ENCODE measurements at regions not wholly inside any gene's neighbourhood (a gene's known extent, or its start where the extent isn't known, plus 50 kb on each side); places are given as distances from the start of the nearest gene placed in this dataset.
A peak's percentile ranks its signal among the peaks of the same experiment; 100 is the strongest.
"Not testable (repeated sequence)": the region's sequence is repeated elsewhere in the genome, so short reads cannot be mapped to it uniquely, and the experiment has no call there.

DNA sequence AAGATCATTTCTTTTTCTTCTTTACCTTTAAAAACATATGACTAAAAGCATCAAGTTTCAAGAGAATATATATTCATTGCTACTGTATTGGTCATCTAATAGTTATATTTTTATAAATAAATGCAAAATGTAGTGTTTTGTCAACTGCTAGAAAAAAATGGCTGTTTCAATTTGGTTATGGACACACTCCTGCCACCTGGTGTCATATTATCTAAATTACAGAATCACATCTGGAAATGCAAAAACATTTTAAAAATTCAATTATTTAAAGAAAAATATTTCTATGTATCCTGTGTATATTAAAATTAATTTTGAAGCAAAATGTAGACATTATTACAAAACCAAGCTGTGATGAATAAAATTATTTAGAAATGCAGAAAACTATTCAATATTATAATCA lies 329.4 kb upstream of the PCDH18 start:
- no peak for DNase-seq (ENCODE audit: low spot score)

DNA sequence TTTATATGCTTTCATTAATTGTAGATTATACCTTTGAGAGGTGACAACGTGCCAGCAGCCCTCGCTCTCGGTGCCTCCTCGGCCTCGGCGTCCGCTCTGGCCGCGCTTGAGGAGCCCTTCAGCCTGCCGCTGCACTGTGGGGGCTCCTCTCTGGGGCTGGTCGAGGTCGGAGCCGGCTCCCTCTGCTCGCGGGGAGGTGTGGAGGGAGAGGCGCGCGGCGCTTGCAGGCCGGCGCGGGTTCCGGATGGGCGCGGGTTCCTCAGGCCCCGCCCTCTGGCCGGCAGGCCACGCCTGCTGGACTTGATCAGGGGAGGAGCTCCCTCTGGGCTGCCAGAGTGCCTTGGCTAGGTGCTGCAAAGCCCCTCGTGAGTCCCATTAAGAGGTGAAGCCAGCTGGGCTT lies 321.1 kb upstream of the PCDH18 start:
- DNase-seq (ENCODE audit: low spot score), result no peak

DNA sequence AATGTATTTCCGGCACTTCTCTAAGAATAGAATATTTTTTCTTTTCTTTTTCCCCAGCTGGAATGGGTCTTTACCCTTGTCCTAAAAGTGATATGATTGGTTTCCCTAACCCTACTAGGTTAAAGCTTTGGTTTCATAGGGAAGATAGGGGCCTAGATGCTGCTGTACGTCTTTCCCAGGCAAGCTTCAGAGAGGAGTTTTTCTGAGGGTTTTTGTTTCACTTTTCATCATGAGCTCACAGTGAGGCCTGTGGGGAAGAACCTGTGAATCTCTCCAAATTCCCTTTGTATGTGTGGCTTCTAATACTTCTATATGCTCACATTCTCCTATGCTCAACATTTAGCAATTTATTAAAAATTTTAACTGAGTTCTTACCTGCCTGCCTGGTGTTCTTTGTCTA lies 320.0 kb upstream of the PCDH18 start:
- no peak for DNase-seq (ENCODE audit: low spot score)

GRCh38 chr4:137851435-137851834 lies 319.1 kb upstream of the PCDH18 start:
- DNase-seq (ENCODE audit: low spot score), result no peak

DNA sequence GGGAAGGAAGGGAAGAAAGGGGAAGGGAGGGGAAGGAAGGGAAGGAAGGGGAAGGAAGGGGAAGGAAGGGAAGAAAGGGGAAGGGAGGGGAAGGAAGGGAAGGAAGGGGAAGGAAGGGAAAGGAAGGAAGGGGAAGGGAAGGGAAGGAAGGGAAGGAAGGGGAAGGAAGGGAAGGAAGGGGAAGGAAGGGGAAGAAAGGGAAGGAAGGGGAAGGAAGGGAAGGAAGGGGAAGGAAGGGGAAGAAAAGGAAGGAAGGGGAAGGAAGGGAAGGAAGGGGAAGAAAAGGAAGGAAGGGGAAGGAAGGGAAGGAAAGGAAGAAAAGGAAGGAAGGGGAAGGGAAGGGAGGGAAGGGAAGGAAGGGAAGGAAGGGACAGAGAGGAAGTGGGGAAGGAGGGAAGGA lies 295.7 kb upstream of the PCDH18 start:
- not testable (repeated sequence) for DNase-seq (ENCODE audit: low spot score)

DNA sequence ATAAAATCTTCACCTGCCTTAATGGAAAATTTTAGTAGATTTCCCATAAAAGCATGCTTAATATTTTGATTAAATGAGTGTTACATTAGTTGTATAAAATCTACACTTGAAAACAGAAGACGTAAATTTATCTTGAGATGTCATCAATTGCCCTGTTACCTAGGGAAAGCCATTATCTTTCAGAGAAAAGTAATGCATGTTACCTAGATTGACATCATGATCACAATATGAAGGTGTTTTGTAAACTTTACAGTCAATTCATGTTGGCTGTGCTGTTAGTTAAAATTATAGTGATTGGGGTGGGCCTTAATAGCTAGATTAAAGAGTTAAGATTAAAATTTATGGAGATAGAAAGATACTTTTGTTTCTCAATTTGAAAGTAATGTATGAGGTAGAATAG lies 293.2 kb upstream of the PCDH18 start:
- DNase-seq (ENCODE audit: low spot score), result no peak

DNA sequence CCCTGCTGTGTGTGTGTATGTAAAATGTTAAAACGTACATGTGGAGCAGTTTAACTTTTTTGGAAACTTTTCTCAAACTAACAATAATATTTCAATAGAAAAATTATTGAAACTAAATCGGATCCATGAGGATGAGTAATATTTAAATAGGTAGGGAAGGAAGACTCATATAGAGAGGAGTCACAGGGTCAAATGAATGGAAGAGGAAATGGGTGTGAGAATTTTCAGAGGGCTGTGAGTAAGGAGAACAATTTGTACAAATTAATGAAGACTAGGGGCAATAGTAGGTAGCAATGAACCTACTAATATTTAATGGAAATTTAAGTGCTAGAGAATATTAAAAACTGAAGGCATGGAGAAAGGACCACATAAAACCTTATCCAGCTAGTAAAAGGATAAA lies 290.7 kb upstream of the PCDH18 start:
- DNase-seq (ENCODE audit: low spot score), result no peak

- DNase-seq (ENCODE audit: low spot score), result peak; percentile 60
Observed at GRCh38 chr4:137819964-137820383, 287.7 kb upstream of the PCDH18 start.

GRCh38 chr4:137812258-137812657 lies 280.0 kb upstream of the PCDH18 start:
- DNase-seq (ENCODE audit: low spot score), result no peak

DNA sequence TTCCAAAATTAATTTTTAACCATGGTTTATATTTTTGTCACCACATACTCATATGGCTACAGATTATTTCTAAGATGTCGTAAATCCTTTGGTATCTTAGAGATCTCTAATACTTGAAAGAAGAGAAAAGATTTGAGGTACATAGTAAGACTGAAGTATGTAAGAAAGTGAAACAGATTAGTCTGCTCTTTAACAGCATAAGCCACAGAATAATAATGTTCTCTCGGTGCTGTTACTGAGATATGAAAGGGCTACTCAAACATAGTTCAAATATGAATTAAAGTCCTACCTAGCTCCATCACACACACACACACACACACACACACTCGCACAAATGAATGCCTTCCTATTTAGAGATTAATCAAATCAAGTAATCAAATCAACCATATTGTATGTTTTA lies 274.1 kb upstream of the PCDH18 start:
- DNase-seq (ENCODE audit: low spot score), result no peak

GRCh38 chr4:137804906-137805495 lies 272.7 kb upstream of the PCDH18 start:
- no peak for DNase-seq (ENCODE audit: low spot score)

DNA sequence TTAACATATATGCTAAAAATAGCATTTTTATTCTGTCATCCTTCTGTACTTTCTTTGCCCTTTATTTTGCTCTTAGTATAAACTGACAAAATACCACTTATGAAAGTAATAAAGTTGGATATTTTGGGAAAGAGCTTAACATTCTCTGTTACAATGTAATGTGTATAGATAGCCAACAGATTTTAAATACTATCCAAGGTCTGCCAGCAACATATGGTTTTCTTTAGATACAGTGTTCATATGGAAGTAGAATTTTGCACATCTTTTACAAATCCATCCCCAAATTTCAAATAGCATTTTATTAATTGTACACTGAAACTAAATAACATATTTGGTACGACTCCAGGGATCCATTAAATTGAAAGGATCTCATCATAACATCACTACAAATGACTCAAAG lies 268.6 kb upstream of the PCDH18 start:
- no peak for DNase-seq (ENCODE audit: low spot score)

- DNase-seq (ENCODE audit: low spot score), result no peak
Observed at GRCh38 chr4:137794764-137795254, 262.5 kb upstream of the PCDH18 start.

DNA sequence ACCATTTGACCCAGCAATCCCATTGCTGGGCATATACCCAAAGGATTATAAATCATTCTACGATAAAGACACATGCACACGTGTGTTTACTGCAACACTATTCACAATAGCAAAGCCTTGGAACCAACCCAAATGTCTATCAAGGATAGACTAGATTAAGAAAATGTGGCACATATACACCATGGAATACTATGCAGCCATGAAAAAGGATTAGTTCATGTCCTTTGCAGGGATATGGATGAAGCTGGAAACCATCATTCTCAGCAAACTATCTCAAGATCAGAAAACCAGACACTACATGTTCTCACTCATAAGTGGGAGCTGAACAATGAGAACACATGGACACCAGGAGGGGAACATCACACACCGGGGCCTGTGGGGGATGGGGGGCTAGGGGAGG lies 257.0 kb upstream of the PCDH18 start:
- not testable (repeated sequence) for DNase-seq (ENCODE audit: low spot score)

GRCh38 chr4:137783923-137784322 lies 251.6 kb upstream of the PCDH18 start:
- not testable (repeated sequence) for DNase-seq (ENCODE audit: low spot score)

- DNase-seq (ENCODE audit: low spot score), result no peak
Observed at GRCh38 chr4:137775701-137776100, 243.4 kb upstream of the PCDH18 start.

DNA sequence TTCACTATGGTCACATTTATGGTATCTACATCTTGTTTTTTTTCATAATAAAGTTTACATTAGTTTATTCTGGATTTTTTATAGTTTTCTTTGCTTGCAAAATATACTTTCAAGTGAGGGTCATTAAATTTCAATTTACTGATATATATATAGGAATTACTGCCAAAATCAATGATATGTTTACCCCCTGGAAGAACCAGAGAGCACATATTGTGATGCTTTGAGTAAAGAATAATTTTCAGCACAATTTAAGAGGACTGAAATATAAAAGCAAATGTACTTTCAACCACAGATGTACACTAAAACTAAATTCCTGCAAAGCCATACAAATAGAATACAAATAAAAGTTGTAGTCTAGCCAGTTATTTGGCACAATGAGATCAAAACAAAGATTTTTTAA lies 242.2 kb upstream of the PCDH18 start:
- no peak for DNase-seq (ENCODE audit: low spot score)

- no peak for DNase-seq (ENCODE audit: low spot score)
Observed at GRCh38 chr4:137768881-137769280, 236.6 kb upstream of the PCDH18 start.

DNA sequence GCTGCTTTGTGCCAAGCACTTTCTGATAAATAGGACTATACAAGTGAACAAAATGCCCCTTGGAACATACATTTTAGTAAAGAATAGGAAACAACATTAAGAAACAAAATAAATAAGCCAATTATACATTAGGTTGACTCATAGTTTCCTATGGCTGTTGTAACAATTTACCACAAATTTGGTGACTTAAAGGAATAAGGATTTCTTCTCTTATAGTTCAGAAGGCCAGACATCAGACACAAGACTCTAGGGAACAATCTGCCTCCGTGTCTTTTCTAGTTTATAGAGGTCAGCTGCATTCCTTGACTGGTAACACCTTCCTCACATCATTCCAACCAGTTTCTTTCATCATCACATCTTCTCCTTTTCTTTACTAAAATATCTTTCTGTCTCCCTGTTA lies 235.9 kb upstream of the PCDH18 start:
- DNase-seq (ENCODE audit: low spot score), result no peak

DNA sequence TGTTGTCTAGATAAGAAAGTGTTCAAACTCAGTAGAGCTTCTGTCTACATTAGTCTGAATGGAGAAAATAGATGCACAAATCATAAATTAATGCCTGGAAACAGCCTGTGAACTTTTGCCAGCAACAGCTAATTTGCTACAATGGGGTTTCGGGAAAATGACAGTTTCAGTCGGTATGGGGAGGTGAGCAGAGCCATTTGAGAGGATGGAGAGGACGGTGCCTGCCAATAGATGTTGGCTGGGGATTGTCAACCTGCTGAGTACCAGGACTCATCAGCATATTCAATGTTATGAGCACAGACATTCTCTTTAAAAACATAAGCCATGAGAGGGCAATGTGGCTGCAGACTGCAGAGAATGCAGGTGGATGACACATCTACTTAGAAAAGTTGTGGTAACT lies 230.3 kb upstream of the PCDH18 start:
- no peak for DNase-seq (ENCODE audit: low spot score)

GRCh38 chr4:137754652-137755471 lies 222.6 kb upstream of the PCDH18 start:
- DNase-seq (ENCODE audit: low spot score), result no peak

DNA sequence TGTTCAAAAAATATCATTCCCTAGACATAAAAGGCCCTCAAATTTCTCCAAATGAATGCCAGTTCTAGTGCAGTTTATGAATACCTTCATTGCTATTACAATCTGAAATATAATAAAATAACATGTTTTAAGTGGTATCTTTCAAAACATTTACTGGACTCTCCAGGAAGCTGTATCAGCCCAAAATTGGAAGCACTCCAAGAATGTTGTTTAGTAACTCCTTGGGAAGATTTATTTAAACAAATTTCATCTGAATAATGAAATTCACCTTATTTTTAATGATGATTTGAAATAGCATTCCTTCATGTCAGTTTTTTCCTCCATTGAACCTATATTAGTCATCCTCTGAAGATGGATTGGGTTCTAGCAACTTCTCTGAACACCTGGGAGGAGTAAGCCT lies 217.2 kb upstream of the PCDH18 start:
- DNase-seq (ENCODE audit: low spot score), result no peak

DNA sequence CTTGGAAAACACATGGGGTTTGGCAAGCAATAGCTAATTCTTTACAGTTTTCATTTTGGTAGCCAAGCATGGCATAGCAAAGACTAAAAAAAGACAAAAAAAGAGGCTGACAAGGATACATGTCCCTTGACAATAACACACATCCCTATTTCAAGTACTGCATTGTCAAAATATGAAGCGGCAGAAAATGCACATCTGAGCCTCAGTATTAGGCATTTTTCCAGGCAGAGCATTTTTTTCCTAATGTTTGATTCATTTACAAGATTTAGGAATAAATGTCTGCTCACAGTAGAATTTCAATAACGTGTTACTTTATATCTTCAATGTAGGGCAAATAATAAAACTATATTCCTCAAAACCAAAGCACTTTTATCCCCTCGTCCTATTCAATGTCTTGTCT lies 216.3 kb upstream of the PCDH18 start:
- DNase-seq (ENCODE audit: low spot score), result no peak

Measured in HT-29 (cell line).